A673 (cell line): ENCODE measurements at regions not wholly inside any gene's neighbourhood (a gene's known extent, or its start where the extent isn't known, plus 50 kb on each side); places are given as distances from the start of the nearest gene placed in this dataset.

Source experiments
- BruUV-seq: library from RNA; stranded (reverse); fragments of 400-500 nt; replicated peaks from 2 replicates; lab custom pipeline; 2021; lab: Mats Ljungman, UMichigan
- CTCF ChIA-PET: fragments of 300-600 bp; sonication (Branson Sonifier 250); formaldehyde crosslinking; loops from one replicate; lab custom pipeline; 2022; ENCODE audit warnings: antibody characterized with exemption; lab: Charles Lee
- POLR2A ChIA-PET: fragments of 300-600 bp; sonication (Branson Sonifier 250); formaldehyde crosslinking; loops from one replicate; lab custom pipeline; 2022; ENCODE audit warnings: antibody characterized with exemption; ENCODE audit not compliant: low non-redundant PET; lab: Charles Lee
- DNase-seq: peaks from one replicate; pipeline ENCODE4 v3.0.0-alpha.2; 2015; ENCODE audit warnings: low spot score
- H3K27ac ChIP-seq: fragments of 200-600 bp; sonication (generic); 2 replicates; pipeline ENCODE4 v1.5.1; 2016; ENCODE audit warnings: mixed run types, low read depth, mild to moderate bottlenecking, mixed read lengths, antibody characterized with exemption, low read length; ENCODE audit not compliant: poor library complexity, severe bottlenecking
- H3K27me3 ChIP-seq: fragments of 200-600 bp; sonication (generic); replicated peaks from 2 replicates; pipeline ENCODE4 v1.6.1; 2017; ENCODE audit warnings: mixed run types, low read depth, mild to moderate bottlenecking, mixed read lengths, antibody characterized with exemption, low read length; ENCODE audit not compliant: insufficient read depth, poor library complexity
- H3K36me3 ChIP-seq: fragments of 200-600 bp; sonication (generic); 2 replicates; pipeline ENCODE4 v1.6.1; 2016; ENCODE audit warnings: mixed run types, mild to moderate bottlenecking, mixed read lengths, antibody characterized with exemption, low read length; ENCODE audit not compliant: insufficient read depth, poor library complexity, severe bottlenecking
- H3K4me1 ChIP-seq: fragments of 200-600 bp; sonication (generic); 2 replicates; pipeline ENCODE4 v1.6.1; 2017; ENCODE audit warnings: mixed run types, mild to moderate bottlenecking, mixed read lengths, antibody characterized with exemption, low read length; ENCODE audit not compliant: insufficient read depth, poor library complexity, severe bottlenecking
- H3K4me3 ChIP-seq: fragments of 200-600 bp; sonication (generic); 2 replicates; pipeline ENCODE4 v1.5.1; 2016; ENCODE audit warnings: low read depth, mixed run types, mild to moderate bottlenecking, mixed read lengths, low read length; ENCODE audit not compliant: poor library complexity, severe bottlenecking
- H3K9me3 ChIP-seq: fragments of 200-600 bp; sonication (generic); 2 replicates; pipeline ENCODE4 v1.6.1; 2016; ENCODE audit warnings: mixed run types, low read depth, mild to moderate bottlenecking, mixed read lengths, antibody characterized with exemption, low read length; ENCODE audit not compliant: poor library complexity, severe bottlenecking
- CTCF ChIP-seq: fragments of 300-800, 200-600 bp; sonication (generic); conservative IDR thresholded peaks from 2 replicates; pipeline ENCODE4 v1.5.1; 2017; ENCODE audit warnings: low read depth, mild to moderate bottlenecking, antibody characterized with exemption, low read length, moderate library complexity, mixed read lengths
- EZH2 ChIP-seq: fragments of 200-600 bp; sonication (generic); IDR thresholded peaks from 2 replicates; pipeline ENCODE4 v1.6.1; 2017; ENCODE audit warnings: borderline replicate concordance, low read depth, mild to moderate bottlenecking, mixed read lengths, antibody characterized with exemption, low read length; ENCODE audit not compliant: poor library complexity, severe bottlenecking
- intact Hi-C: fragments of 100-400 bp; cut with micrococcal nuclease; formaldehyde crosslinking; loops from one replicate; pipeline ENCODE4 v1.10.0; 2022; ENCODE audit not compliant: unreplicated experiment

- no peak for DNase-seq
- ChIA-PET POLR2A (no interaction called here), CTCF (no interaction called here)
- no peaks in the 10 kb centered on the region for H3K36me3 ChIP-seq
- no peak overlapping the region for H3K4me3 ChIP-seq
- H3K9me3 ChIP-seq = no peaks in the 10 kb centered on the region
- no peaks in the 10 kb centered on the region for H3K4me1 ChIP-seq
- no peaks in the 10 kb centered on the region for H3K27me3 ChIP-seq
- TF ChIP-seq EZH2 (no peak), CTCF (no peak)
- BruUV-seq = no TSS peak
- intact Hi-C loops = loop anchor here (10.0 kb wide), 3 partner anchors 56 to 494 kb away; no protein-coding TSS in a partner anchor
- no peak overlapping the region for H3K27ac ChIP-seq
These were observed 301.0 kb upstream of the VLDLR start for GRCh38 chr9:2320632-2321031.

- intact Hi-C loops = loop anchor here (10.0 kb wide), 3 partner anchors 57 to 493 kb away; no protein-coding TSS in a partner anchor
- H3K36me3 ChIP-seq = no peaks in the 10 kb centered on the region
These were observed 300.0 kb upstream of the VLDLR start for GRCh38 chr9:2321523-2322148.

GRCh38 chr9:2324742-2325141, 296.8 kb upstream of the VLDLR start:
- no peak overlapping the region for H3K27ac ChIP-seq
- no TSS peak for BruUV-seq
- no peaks in the 10 kb centered on the region for H3K27me3 ChIP-seq
- TF ChIP-seq CTCF = no peak
- no peak for TF ChIP-seq EZH2
- no peaks in the 10 kb centered on the region for H3K9me3 ChIP-seq
- DNase-seq = no peak
- intact Hi-C loops = loop anchor here (10.0 kb wide), 3 partner anchors 60 to 490 kb away; no protein-coding TSS in a partner anchor
- ChIA-PET CTCF (no interaction called here), POLR2A (no interaction called here)
- H3K4me1 ChIP-seq = no peaks in the 10 kb centered on the region
- H3K36me3 ChIP-seq = no peaks in the 10 kb centered on the region
- H3K4me3 ChIP-seq = no peak overlapping the region

More at GRCh38 chr9:2321523-2322148, 300.0 kb upstream of the VLDLR start:
- Histone ChIP-seq H3K4me3 (no peak overlapping the region), H3K27ac (no peak overlapping the region), H3K27me3 (no peaks in the 10 kb centered on the region), H3K4me1 (no peaks in the 10 kb centered on the region), H3K9me3 (no peaks in the 10 kb centered on the region)
- no TSS peak for BruUV-seq
- ChIA-PET POLR2A (no interaction called here), CTCF (no interaction called here)
- peak; percentile 10 for DNase-seq
- TF ChIP-seq CTCF (peak; percentile 27; the same call in 1 of the 2 replicates), EZH2 (no peak)
